GM08714 (cell line): ENCODE measurements at regions not wholly inside any gene's neighbourhood (a gene's known extent, or its start where the extent isn't known, plus 50 kb on each side); places are given as distances from the start of the nearest gene placed in this dataset.

Experiments used
- H3K4me3 ChIP-seq: fragments of 200-500 bp; sonication (Bioruptor generic); 2 replicates; pipeline ENCODE4 v1.5.1; 2014; ENCODE audit warnings: mild to moderate bottlenecking, low read length, inconsistent platforms
- ZNF274 ChIP-seq: IDR thresholded peaks from 2 replicates; pipeline ENCODE4 v1.6.1; 2012; ENCODE audit warnings: mild to moderate bottlenecking, low read depth, low read length

DNA sequence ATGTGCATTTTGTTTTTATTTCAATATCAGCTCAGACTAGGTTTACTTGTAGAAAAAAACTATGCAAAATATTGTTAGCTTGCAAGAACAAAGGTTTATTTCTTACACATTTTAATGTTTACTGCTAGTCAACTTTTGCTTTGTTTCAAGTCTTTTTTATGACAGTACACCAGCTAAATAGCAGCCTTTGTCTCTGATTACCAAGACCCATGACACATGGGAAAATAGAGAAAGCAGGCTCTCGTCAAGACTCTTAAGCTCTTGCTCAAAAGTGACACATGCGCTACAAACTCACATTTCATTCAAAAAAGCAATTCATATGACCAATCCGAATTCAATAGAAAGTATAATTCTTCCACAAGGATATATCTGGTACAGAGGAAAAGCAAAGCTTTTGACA lies 642.3 kb upstream of the SLITRK1 start:
- TF ChIP-seq ZNF274, result no peak
- H3K4me3 ChIP-seq, result no peak overlapping the region

- TF ChIP-seq ZNF274, result no peak
- H3K4me3 ChIP-seq, result no peak overlapping the region
Observed at GRCh38 chr13:84500016-84500415, 617.7 kb upstream of the SLITRK1 start.

DNA sequence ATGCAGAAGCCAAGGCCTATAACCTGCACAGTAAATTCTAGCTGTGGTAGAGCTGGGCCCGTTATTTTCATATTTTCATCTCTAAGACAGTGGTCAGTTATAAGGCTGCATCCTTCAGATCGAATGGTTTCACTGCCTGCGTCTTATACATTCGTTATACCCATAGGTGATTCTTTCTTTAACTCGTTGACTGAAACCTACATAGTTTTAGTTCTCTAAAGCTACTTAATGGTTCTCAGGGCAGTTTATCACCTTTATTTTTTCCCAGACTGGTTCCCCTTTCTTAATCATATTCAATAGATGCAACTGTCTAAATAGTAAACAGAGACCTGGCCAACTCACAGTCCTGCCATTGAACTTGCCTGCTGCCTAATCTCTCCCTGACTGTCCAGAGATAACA lies 615.3 kb upstream of the SLITRK1 start:
- H3K4me3 ChIP-seq, result no peak overlapping the region
- TF ChIP-seq ZNF274, result no peak

GRCh38 chr13:84491952-84492351 lies 609.7 kb upstream of the SLITRK1 start:
- no peak for TF ChIP-seq ZNF274
- H3K4me3 ChIP-seq, result no peak overlapping the region

- TF ChIP-seq ZNF274, result no peak
- no peak overlapping the region for H3K4me3 ChIP-seq
Observed at GRCh38 chr13:84487752-84488151, 605.5 kb upstream of the SLITRK1 start.

DNA sequence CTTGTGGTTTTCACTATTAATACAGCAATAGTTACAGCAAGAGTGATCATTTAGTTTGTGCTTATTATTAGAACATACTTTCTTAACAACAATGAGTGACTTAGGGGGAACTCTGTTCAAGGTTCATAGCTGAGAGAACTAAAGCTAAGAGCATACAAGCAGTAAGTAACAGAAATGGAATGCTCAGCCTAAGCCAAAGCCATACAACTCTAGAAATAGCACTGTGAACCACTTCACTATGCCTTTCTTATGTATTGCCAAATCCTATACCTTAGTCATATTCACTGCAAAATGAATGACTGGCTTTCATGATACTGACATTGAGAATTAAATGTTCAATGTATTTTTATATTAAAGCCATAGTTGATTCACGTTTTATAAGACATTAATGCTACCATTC lies 599.7 kb upstream of the SLITRK1 start:
- no peak for TF ChIP-seq ZNF274
- no peak overlapping the region for H3K4me3 ChIP-seq

GRCh38 chr13:84479656-84480055 lies 597.4 kb upstream of the SLITRK1 start:
- H3K4me3 ChIP-seq, result no peak overlapping the region
- no peak for TF ChIP-seq ZNF274

DNA sequence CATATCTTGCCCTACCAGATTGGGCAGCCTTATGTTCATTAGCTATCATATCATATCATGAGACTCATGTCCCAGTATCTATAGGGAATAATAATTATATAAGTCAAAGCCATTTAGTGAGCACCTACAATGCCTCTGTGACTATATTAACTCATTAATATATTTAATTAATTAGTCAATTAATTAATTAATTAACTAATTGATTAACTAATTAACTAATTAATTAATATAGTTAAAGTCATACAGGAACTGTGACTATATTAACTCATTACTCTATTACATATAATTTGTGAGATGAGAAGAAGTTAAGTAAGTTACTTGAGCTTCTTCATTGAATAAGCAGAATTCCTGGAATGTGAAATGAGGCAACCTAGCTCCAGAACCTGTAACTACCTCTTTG lies 588.3 kb upstream of the SLITRK1 start:
- no peak for TF ChIP-seq ZNF274

DNA sequence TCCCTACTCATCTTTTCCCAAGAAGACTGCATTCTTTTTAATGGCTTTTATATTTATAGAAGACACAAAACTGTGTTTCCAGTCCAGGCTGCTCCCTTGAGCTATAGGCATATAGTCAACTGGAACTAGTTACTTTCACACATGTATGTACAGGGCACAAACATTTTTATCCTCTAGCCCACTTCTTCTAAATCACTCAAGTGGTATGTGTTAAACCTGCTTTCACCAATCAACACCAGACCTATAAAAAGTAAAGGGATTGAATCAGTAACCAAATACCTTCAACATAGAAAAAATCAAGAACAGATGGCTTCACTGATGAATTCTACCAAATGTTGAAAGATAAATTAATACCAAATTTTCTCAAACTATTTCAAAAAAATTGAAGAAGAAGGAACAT lies 584.2 kb upstream of the SLITRK1 start:
- TF ChIP-seq ZNF274, result no peak
- no peak overlapping the region for H3K4me3 ChIP-seq

More for the DNA sequence above, 588.3 kb upstream of the SLITRK1 start:
- no peak overlapping the region for H3K4me3 ChIP-seq

DNA sequence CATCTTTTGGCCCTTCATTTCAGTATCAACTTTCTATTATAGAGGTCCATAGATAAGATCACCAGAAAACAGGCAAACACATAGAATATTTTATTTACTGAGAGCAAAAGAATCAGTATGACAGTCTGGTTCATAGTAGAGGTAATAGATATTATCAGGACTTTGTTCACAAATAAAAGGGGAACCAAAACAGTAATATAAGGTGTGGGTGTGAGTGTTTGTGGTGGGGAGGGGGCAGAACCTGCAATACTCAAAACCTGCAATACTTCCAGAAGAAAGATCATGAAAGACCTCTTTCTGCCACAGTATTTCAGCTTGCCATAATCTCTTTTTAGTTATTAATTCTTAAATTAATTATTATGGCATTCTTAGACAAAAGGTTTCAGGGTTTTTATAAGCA lies 578.7 kb upstream of the SLITRK1 start:
- H3K4me3 ChIP-seq, result no peak overlapping the region
- TF ChIP-seq ZNF274, result no peak

DNA sequence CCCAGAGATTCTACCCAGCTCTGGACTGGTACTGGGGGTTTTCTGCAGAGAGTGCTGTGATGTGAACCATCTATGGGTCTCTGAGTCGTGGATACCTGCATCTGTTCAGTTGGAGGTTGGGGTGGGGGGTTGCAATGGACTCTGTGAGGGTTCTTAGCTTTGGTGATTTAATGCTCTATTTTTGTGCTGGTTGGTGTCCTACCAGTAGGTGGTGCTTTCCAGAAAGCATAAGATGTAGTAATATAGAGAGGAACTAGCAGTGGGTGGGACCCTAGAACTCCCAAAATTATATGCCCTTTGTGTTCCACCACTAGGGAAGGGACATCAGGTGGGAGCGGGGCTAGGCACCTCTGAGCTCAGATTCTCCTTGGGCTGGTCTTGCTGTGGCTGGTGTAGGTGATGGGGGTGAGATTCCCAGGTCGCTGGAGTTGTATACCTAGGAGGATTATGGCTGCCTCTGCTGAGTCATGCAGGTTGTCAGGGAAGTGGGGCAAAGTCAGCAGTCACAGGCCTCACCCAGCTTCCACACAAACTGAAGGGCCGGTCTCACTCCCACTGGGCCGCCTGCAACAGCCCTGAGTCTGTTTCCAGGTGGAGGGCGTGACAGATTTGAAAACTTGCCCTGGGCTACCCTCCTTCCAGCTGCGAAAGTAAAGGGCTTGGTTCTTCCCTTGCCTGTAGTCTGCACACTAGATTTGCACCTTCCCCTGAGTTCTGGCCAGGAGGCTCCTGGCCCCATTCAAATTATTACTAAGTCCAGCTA lies 573.0 kb upstream of the SLITRK1 start:
- H3K4me3 ChIP-seq, result no peak overlapping the region
- no peak for TF ChIP-seq ZNF274

DNA sequence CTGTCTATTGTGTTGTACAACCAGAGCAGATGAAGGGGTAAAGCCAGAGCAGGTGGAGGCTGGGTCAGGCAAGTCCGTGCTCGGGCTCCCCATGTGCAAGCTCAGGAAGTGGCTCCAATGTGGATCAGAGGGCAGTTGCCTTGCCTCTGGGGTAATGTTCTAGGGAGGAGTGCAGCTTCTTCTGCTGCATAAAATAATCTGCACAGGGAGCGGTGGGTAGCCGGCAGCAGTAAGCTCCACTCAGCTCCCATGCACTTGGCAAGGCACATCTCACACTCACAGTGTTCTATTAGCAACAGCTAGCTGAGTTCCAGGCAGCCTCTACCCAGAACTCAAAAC lies 565.3 kb upstream of the SLITRK1 start:
- TF ChIP-seq ZNF274, result no peak
- no peak overlapping the region for H3K4me3 ChIP-seq

DNA sequence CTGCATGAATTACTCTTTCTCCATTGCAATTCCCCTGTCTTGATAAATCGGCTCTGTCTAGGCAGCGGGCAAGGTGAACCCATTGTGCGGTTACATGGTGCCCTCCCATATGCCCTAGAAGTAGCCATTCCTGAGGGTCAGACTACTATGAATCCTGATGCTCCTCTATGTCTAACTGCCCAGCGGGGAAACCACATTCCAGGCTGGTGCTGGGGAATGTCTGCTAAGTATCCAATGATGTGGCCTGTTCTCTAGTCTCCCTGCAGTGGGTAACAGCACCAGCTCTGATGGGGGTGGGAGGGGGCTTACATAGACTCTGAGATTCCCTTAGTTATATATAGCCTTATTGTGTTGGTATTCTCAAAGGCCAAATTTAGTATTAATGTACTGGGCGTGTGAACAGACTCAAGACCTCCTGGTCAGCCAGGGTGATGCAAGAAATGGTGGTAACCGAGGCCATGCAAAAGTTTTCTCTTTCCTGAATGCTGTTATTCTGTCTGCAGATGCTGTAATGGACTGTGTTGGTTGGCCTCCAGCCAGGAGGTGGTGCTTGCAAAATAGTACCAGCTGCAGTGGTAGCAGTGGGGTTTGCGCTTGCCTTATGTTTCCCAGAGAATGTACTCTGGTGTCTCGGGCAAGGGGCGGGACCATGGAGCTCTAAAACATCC lies 564.8 kb upstream of the SLITRK1 start:
- no peak for TF ChIP-seq ZNF274
- H3K4me3 ChIP-seq, result no peak overlapping the region

- TF ChIP-seq ZNF274, result no peak
- no peak overlapping the region for H3K4me3 ChIP-seq
Observed at GRCh38 chr13:84445776-84446175, 563.5 kb upstream of the SLITRK1 start.

- H3K4me3 ChIP-seq, result no peak overlapping the region
- no peak for TF ChIP-seq ZNF274
Observed at GRCh38 chr13:84443463-84443862, 561.2 kb upstream of the SLITRK1 start.
